MCF 10A (cell line): ENCODE measurements at regions not wholly inside any gene's neighbourhood (a gene's known extent, or its start where the extent isn't known, plus 50 kb on each side); places are given as distances from the start of the nearest gene placed in this dataset.

Experiments
- BruUV-seq: library from RNA; stranded (reverse); fragments of 400-500 nt; replicated peaks from 2 replicates; lab custom pipeline; 2021; lab: Mats Ljungman, UMichigan
- CTCF ChIA-PET: fragments of 300-600 bp; sonication (Branson Sonifier 250); formaldehyde crosslinking; extraction: SDS; loops from one replicate; lab custom pipeline; 2021; ENCODE audit warnings: antibody characterized with exemption, inconsistent platforms; lab: Yijun Ruan, JAX
- POLR2A ChIA-PET: fragments of 300-600, 350-650 bp; sonication (Branson Sonifier 250); formaldehyde crosslinking; extraction: SDS; loops from one replicate; lab custom pipeline; 2020; ENCODE audit warnings: antibody characterized with exemption, inconsistent platforms; lab: Yijun Ruan, JAX
- DNase-seq: peaks from one replicate; pipeline ENCODE4 v3.0.0-alpha.2; 2018; ENCODE audit not compliant: unreplicated experiment
- H3K27ac Mint-ChIP-seq: one replicate; pipeline ENCODE4 v1.8.0; 2022; ENCODE audit warnings: mild to moderate bottlenecking, low read depth, mixed read lengths; ENCODE audit not compliant: unreplicated experiment
- H3K27me3 Mint-ChIP-seq: one replicate; pipeline ENCODE4 v1.8.0; 2022; ENCODE audit warnings: mixed read lengths; ENCODE audit not compliant: insufficient read depth, unreplicated experiment
- H3K36me3 Mint-ChIP-seq: one replicate; pipeline ENCODE4 v1.8.0; 2022; ENCODE audit warnings: mild to moderate bottlenecking, moderate library complexity, mixed read lengths; ENCODE audit not compliant: insufficient read depth, unreplicated experiment
- H3K4me1 Mint-ChIP-seq: one replicate; pipeline ENCODE4 v1.8.0; 2022; ENCODE audit warnings: mixed read lengths; ENCODE audit not compliant: insufficient read depth, unreplicated experiment
- H3K4me3 Mint-ChIP-seq: one replicate; pipeline ENCODE4 v1.8.0; 2022; ENCODE audit warnings: mild to moderate bottlenecking, moderate library complexity, mixed read lengths; ENCODE audit not compliant: unreplicated experiment
- H3K9me3 Mint-ChIP-seq: one replicate; pipeline ENCODE4 v1.8.0; 2022; ENCODE audit warnings: mixed read lengths; ENCODE audit not compliant: unreplicated experiment
- CTCF ChIP-seq: fragments of 200-600 bp; IDR thresholded peaks from one replicate; pipeline ENCODE4 v1.8.0; 2022; ENCODE audit warnings: antibody characterized with exemption, mild to moderate bottlenecking; ENCODE audit not compliant: unreplicated experiment
- intact Hi-C: fragments of 100-400 bp; cut with micrococcal nuclease; formaldehyde crosslinking; loops from 2 replicates; pipeline ENCODE4 v1.14.1; 2022

GRCh38 chr6:14455876-14456648 lies 338.5 kb downstream of the CD83 start:
- POLR2A ChIA-PET, result interaction anchor here (0.8 to 1.3 kb wide), 2 partner anchors 15 to 87 kb away, joined by 3 read pairs; no protein-coding TSS in a partner anchor

DNA sequence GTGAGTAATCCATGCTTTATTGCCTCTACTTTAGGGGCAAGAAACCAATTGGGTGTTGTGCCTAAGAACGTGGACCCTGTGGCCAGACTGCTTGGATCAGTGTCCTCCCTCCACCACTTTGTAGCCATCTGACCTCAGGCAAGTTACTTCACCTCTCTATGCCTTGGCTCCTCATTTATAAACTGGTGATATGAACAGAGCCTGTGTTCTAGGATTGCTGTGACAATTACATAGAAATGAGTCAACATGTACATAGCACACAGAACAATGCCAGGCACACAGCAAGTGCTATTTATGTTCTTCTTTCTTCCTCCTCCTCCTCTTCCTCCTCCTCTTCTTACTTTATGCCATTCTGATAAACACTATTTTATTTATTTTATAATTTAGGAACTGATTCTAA lies 339.4 kb downstream of the CD83 start:
- ChIA-PET CTCF (interaction anchor here (0.7 kb wide), 1 partner anchor 1166 kb away, joined by 4 read pairs; no protein-coding TSS in a partner anchor), POLR2A (interaction anchor here (0.7 to 0.8 kb wide), 2 partner anchors 49 to 86 kb away, joined by 3 to 4 read pairs; no protein-coding TSS in a partner anchor)
- BruUV-seq, result no TSS peak
- Mint-ChIP-seq H3K4me1 (peaks cover 17% of the 10 kb centered on the region), H3K4me3 (no peak overlapping the region), H3K9me3 (no peaks in the 10 kb centered on the region), H3K27me3 (no peaks in the 10 kb centered on the region), H3K27ac (no peak overlapping the region), H3K36me3 (no peaks in the 10 kb centered on the region)
- no peak for TF ChIP-seq CTCF
- intact Hi-C loops, result no loop called here
- no peak for DNase-seq

More at GRCh38 chr6:14455876-14456648, 338.5 kb downstream of the CD83 start:
- peaks cover 17% of the 10 kb centered on the region for H3K4me1 Mint-ChIP-seq
- no peaks in the 10 kb centered on the region for H3K27me3 Mint-ChIP-seq
- TF ChIP-seq CTCF, result no peak
- CTCF ChIA-PET, result no interaction called here
- no peak for DNase-seq
- H3K4me3 Mint-ChIP-seq, result no peak overlapping the region
- no TSS peak for BruUV-seq
- no peaks in the 10 kb centered on the region for H3K36me3 Mint-ChIP-seq
- H3K27ac Mint-ChIP-seq, result no peak overlapping the region
- H3K9me3 Mint-ChIP-seq, result no peaks in the 10 kb centered on the region
- intact Hi-C loops, result no loop called here

GRCh38 chr6:14458669-14459266 lies 341.2 kb downstream of the CD83 start:
- no peak for TF ChIP-seq CTCF
- DNase-seq, result peak; percentile 79
- no TSS peak for BruUV-seq
- no peaks in the 10 kb centered on the region for H3K27me3 Mint-ChIP-seq
- intact Hi-C loops, result no loop called here
- no peaks in the 10 kb centered on the region for H3K36me3 Mint-ChIP-seq
- H3K9me3 Mint-ChIP-seq, result no peaks in the 10 kb centered on the region
- H3K27ac Mint-ChIP-seq, result peak overlapping the region; percentile 44
- ChIA-PET CTCF (no interaction called here), POLR2A (no interaction called here)
- no peak overlapping the region for H3K4me3 Mint-ChIP-seq
- peaks cover 17% of the 10 kb centered on the region for H3K4me1 Mint-ChIP-seq

DNA sequence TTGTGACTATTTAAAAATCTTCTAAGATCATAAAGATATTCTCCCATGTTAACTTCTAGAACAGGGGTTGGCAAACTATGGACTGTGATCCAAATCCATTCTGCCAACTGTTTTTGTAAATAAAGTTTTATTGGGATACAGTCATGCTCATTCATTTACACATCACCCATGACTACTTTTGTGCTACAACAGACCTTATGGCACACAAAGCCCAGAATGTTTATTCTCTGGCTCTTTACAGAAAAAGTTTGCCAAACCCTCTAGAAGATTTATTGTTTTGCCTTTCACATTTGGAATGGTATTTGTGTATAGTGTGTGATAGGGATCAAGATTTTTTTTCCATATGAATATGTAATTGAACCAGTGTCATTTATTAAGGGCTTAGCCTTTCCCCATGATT lies 341.7 kb downstream of the CD83 start:
- TF ChIP-seq CTCF, result no peak
- H3K36me3 Mint-ChIP-seq, result no peaks in the 10 kb centered on the region
- no peaks in the 10 kb centered on the region for H3K9me3 Mint-ChIP-seq
- H3K27ac Mint-ChIP-seq, result no peak overlapping the region
- intact Hi-C loops, result no loop called here
- H3K27me3 Mint-ChIP-seq, result no peaks in the 10 kb centered on the region
- ChIA-PET POLR2A (no interaction called here), CTCF (no interaction called here)
- H3K4me3 Mint-ChIP-seq, result no peak overlapping the region
- peaks cover 17% of the 10 kb centered on the region for H3K4me1 Mint-ChIP-seq
- BruUV-seq, result no TSS peak
- no peak for DNase-seq
